MV-4-11 (cell line): ENCODE measurements at regions not wholly inside any gene's neighbourhood (a gene's known extent, or its start where the extent isn't known, plus 50 kb on each side); places are given as distances from the start of the nearest gene placed in this dataset.

Source experiments
- DNase-seq: peaks from one replicate; lab custom pipeline; 2025; lab: John Stamatoyannopoulos, UW

DNA sequence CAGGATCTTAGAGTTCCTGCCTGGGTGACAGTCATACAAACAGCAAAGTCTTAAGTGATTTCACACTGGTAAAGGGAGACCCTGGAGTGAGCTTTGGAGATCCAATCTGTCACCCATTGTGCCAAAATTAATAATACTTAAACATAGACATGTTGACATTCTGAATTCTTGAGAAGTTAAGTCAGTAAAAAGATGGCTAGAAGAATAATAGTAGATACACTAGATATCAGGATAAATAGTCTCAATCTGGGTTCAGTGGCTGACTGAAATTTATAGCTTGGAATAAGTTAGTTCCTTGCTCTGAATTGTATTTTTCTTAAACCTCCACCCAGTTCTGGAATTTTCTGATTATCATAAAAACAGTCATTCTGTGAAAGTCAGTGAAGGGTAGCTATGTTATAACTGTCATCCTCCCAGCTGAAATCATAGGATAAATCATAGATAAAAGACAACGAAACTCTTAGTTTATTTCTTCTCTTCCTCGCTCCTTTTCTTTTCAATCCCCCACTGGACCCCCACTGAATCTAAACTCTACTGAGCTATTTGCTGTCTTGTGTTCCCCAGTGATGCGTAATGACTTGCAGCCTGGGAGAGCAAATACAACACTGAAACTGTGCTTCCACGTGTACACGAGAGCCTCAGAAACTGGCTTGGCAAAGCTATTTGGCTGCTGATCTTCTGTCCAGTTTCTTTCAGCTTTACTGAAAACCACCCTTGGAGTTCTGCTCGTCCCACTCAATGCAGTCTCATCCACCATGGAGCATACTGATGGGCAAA lies 175.4 kb upstream of the TP63 start:
- DNase-seq, result no peak

DNA sequence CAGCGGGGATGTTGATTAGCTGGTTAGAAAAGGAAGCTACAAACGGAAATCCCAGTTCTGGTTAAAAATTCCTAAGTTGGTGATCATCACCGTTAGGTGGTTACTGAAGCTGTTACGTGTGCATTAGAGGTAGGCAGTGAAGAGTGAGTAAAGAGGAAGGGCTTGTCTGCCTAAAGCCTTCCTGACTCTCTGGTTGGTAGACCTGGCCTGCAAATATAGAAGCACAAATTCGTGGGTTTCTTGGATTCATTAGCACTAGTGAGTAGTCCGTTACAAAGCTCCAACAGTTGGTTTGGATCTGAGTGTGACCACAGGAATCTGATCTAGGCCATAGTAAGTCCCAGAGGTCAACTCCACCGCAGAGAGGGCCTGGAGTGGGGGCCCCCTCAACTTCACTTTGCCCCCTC lies 174.0 kb upstream of the TP63 start:
- DNase-seq, result no peak

DNA sequence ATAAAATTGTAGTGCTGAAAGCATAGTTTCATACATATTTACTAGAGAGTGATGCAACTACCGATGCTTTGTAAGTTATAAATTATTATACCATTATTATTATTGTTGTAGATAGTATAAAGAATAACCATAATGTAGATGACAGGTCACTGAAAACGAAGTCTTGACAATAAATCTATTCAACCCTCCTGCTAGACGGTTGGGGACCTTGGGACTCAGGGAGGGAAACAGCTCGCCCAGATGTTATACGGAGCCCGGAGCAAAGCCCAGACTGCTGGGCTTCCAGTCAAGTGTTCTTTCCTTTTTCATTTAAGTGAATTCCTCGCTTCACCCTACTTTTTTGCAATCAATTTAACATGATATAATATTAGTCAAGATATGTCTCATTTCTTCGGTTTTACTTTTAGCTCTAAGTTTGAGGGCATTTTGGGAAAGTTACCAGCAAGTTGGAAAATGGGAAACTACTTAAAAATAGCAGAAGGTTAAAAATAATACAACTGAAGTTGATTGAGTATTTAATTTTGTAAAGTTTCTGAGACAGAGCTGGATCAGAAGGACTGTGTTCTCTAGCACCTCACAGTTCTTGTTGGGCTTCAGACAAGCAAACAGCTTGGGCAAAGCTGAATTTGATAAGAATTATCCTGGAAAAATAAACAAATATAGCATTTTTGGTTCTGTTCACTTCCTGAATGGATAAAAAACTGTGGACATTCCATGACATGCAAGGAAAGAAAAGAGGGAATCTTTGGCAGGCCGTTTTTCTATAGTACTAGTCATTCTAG lies 173.4 kb upstream of the TP63 start:
- no peak for DNase-seq

DNA sequence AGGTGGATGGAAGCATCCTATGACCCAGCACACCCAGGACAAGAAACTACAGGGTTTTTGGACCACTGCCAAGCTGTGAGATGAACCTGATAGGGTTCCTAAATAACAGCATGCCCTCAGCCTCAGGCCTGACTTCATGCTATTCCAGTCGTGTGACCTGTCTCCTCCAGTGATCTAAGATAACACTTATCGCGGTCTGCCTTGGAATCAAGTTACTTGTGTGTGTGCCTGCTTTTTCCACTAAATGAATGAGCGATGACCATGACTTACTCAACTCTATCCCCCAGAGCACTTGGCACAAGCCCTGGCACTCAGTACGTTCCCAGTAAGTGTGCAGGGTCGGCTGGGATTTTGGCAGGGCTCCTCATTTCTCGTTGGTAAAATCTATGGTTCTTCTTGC lies 172.7 kb upstream of the TP63 start:
- DNase-seq, result no peak

DNA sequence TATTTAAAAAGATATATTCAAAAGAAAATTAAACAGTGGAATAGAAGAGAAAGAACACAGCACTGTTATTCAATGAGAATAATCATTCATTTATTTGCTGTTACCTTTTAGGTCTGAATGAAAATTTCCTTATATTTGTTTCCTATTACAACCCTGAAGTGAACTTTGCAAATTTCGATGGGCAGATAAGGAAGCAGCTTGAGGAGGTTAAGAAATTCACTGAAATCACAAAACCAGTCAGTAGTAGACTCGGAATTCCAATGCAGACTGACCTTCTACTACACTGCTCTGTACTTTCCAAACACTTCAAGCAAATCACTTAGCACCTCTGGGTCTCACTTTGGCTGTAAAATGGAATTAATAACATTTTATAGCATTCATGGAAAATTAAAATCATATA lies 172.0 kb upstream of the TP63 start:
- DNase-seq, result no peak

DNA sequence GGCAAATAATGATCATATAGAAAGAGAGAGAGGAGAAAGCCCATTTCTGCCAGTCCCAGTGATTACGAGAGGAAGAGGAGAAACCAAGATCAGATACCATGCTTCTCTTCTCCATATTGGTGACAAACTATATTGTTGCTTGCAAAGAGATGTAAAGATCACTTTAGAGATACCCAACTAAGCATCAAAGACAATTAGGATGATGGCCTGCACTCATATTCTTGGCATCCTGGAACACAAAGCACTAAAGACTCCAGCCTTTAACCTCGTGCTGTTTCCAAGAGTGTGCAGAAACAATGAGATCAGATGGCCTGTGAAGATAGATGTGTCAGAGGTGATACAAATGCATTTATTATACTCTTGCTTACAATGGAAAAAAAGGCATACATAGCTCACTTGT lies 170.7 kb upstream of the TP63 start:
- DNase-seq, result no peak

DNA sequence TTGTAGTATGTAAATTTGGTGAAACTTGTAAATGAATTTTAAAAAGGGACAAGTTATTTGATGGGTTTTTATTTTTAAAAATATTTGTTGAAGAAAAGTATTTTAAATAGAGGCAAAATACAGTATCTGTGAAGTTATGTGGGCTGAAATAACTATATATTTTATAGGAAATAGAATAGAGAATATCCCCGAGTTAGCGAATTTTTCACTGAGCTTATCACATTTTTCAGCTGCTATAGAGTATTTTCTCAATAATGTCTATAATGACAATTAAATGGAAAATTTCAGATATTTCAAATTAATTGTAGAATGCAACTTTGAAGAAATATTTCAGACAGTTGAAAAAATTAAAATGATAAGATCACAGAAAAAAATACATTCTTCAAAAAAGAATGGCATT lies 166.4 kb upstream of the TP63 start:
- DNase-seq, result no peak

DNA sequence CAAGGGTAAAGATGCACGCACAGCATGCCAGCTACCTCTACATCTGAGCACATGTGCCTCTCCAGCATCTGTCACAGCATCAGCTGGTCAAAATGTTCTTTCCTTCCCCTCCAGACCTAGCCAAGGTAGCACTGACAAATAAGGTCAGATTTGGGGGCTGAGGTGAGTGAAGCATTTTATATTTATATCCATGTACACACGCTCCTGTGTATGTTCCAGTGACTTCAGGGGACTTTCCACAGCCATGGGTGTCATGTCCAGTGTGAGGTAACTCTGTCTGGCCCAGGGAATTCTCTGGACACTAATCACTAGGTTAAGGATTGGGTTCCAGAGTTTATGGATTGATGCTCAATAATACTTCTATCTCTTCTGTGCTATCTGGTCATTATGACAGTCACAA lies 165.2 kb upstream of the TP63 start:
- DNase-seq, result no peak

DNA sequence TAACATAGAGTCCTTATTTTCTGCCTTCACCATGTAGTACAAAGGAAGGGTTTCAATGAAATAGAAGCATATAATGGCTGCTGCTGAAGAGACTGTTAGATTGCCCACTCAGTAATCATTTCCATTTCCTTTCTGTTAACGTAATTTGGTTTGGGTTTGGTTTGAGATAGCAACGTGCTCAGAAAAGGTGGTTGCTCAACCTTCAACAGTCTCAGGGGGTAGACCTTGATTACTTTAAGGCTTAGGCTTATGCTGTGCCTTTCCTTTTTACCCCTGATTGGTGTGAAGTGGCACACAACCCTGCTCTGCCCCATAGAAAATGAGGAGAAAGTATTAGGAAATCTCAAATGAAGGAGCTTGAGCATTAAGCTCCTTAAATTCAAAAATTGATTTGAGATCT lies 163.7 kb upstream of the TP63 start:
- DNase-seq, result peak; percentile 32

DNA sequence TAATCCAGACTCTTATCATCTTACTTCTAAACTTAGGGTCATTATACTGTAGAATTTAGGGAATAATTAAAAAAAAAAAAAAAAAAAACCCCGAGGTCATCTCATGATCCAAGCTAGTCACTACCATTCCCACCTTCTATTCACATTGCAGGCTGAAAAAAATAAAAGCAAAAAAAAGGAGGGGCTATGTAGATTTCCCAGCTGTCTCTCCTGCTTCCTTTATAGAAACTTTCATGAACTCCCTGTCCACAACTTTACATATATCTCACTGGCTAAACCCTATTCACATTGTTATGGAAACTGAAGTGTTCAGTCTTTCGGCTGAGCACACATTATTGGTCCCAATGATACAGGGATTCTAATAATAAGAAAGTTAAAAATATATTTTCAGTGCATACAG lies 156.2 kb upstream of the TP63 start:
- no peak for DNase-seq

DNA sequence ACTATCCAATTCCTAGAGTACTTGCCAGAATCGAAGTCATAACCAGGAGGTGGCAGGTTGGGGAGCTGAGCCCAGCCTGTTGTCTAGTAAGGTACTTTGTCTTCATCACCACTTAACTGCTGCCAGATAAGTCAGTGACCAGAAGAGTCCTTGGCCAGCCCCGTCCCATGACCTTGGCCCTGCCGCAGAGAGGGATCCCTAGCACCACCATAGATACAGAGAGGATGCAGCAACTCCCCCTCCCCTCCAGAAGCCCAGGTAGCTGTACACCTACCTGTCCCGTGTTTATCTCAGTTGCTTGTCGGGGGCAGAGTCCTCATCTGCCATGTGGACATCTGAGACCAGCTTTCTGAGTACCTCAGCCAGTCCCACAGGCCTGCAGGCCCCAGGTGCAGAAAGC lies 153.6 kb upstream of the TP63 start:
- no peak for DNase-seq

DNA sequence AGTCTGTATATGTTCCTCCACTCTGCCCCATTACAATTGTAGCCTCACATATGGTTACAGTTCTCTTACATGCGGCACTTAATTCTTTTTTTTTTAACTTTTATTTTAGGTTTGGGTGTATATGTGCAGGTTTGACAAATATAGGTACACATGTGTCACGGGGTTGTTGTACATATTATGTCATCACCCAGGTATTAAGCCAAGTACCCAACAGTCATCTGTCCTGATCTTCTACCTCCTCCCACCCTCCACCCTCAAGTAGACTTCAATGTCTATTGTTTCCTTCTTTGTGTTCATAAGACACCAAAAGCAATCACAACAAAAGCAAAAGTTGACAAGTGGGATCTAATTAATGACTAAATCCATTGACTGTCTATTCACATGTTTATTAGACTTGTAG lies 144.6 kb upstream of the TP63 start:
- DNase-seq, result no peak

DNA sequence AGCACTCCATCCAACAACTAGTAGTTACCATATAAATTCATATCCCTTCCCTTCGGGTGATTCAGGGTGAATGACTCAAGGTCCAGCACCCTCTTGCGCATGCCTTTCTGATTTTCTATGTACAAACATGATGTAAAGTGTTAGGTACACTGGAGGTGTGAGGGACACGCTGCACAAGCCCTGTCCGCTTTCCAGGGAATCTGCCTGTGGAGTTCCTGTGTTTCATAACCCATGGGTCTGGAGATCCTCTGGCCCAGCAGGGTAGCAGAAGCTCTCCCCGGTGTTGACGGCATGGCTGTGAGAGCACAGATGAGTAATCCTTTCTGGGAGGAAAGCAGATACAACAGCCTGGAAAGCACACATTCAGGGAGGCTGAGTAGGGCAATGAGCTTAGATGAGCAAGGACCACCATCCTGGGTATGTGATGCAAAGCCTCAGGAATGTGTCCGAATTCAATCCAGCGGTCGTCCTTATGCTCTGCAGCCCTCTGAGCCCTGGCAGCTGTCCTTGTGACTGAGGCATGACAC lies 142.9 kb upstream of the TP63 start:
- DNase-seq, result no peak

DNA sequence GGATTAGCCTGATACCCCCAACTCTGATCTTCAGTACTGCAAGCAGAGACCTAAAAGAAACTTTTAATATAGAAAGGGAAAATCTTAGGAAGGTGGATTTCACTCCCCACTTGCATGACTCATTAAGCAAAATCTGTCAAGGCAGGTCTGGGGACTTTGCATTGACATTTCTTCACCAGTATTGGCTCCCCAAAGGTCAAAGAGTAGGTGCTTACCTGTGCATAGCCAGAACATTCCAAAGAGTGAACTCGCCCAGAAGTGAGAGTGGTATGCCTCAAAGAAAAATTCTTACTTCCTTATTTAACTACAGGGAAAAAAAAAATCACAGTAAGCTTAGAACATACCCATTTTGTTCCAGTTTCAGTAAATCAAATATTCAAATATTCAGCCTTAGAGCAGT lies 140.9 kb upstream of the TP63 start:
- no peak for DNase-seq

DNA sequence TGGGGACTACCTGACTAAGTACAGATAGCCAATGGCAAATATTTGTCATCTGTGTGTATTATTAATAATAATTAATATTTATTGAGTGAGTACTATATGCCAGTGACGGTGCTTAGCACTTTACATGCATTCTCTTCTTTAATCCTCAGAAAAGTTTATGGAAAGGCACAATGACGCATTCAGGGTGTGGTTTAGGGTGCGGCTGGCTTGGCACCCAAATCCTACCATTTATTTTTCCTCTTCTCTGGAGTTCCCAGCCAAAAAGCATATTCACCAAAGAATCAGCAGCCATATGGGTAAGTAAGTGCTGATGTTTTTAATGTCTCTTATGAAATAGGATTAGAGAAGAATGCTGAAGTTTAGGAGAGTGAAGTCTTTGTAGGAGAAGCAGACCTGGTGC lies 140.4 kb upstream of the TP63 start:
- DNase-seq, result no peak

DNA sequence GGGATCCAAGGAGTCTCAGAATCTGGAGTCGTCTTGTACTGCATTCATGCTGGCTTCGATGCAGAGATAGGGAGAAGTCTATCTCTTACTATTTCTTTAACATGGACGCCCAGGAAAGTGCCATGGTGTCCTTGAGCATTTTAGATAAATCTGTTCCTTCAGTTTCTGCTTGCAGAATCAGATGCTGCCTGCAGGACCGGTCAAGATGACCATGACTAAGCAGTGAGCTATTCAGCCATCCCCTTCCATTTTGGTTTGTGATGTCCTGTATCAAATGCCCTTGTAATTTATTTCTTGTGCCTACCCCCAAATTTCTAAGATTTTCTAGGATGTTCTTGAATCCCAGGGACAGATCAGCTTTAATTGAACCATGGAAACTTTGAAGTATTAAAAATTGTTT lies 139.4 kb upstream of the TP63 start:
- no peak for DNase-seq

DNA sequence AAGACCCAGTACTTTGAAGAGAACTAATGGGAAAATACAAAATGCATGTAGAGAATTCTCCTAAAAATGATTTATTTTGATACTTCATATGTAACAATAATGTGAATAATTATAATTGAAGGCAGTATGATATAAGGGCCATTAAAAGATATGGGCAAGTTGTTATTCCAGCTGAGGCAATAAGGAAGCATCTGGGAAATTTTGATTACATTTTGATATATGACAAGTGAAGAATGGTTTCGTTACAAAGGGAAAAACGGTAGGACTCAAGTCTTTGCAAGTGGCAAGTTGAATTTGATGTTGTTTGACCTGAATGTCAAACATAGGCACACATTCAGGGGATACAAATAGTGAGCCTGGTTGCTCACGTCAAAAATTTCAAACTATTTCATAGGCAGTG lies 137.9 kb upstream of the TP63 start:
- DNase-seq, result no peak

DNA sequence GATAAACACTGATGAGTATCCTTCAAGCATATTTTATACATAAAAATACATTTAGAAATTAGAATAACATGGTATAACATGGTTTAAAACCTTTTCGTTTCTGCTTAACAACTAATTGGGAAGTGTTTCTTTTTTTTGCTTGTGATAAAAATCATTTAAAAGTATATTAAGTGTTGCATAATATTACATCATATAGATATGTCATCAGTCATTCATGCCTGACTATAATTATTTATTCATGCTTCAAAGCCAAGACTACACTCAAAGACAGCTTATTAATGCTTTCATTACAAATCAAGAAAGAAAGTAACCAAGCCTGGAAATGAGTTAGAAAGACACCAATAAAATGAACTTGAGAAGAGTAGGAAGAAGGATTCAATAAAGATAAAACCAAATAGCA lies 136.6 kb upstream of the TP63 start:
- no peak for DNase-seq

DNA sequence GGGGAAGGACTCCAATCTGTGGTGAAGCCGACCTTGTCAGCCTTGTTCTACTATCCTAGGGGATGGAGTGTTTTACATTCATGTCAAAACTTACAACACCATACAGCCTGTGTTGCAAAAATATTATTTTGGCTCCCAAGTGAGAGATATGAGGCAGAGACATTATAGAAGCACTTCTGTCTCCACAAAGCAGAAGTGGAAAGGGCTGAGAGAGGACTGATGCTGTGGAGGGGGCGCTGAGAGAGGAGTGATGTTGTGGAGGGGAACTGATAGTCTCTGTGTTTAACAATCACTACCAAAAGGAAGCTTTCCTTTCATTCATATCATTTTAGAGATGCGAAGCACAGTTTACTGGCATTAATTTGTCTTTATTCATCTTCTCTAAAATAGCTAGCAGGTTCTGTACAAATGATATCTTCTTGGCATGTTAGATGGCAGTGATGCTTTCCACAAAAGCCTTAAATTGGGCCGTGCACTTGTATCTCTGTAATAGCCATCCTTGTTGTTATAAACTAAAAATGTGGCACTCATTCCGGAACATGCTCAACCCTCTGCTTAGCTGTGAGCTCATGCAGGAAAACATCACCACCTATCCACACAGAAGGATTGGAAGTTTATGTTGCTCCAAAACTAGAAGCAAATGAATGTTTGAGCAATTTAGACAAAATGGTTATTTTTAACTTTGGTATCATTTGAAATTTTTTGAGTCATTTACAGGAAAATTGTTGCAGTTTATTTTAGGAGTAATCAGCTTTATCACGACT lies 134.6 kb upstream of the TP63 start:
- DNase-seq, result no peak

DNA sequence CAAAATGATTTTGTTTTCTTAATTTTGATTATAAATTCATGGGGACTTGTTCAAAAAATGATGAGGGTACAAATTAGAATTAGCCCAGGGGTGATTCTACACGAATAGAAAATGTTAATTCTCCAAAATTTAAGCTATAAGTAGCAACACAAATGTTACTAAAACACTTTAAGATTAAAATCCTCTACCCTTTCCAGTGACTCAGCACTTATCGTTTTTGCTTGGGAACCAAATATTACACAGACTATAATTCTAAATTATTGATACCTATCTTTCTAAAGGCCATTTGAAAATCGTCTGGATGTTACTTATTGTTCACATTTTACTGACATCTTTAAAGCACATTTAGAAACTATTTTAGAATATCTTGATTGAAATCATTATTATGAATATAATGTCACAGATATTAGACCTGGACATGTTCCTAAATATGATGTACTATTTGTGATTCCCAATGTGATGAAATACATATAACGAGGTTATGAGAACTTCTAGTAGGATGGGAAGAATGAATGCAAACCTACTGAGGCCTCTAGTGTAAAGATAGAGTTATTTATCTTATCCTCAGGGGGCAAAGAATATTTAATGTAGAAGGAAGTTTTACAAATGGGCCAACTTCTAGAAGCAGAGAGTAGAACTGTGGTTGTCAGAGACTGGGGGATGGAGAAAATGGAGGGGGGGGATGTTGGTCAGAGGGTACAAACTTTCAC lies 132.0 kb upstream of the TP63 start:
- DNase-seq, result no peak

DNA sequence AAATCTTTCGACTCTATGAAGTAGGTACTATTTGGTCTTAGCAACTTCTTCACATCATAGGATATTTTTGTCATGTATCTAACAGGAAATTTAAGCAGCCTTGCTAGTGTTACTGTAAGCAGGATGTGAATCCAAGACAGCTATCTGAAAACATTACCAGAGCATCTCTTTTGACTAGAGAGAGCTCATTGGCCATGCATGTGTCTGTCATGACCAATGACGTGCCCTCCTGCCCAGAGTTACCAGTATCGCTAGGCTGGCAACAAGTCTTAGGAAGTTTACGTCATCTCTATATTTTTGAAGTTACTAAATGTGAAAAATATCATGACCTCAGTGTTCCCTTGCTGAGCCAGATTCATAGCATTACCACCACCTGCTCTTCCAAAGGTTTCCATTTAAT lies 130.9 kb upstream of the TP63 start:
- DNase-seq, result no peak
